H1 (cell line): ENCODE measurements at regions not wholly inside any gene's neighbourhood (a gene's known extent, or its start where the extent isn't known, plus 50 kb on each side); places are given as distances from the start of the nearest gene placed in this dataset.

Source experiments
- CTCF ChIA-PET: fragments of 300-600 bp; sonication (Branson Sonifier 250); formaldehyde crosslinking; loops from one replicate; lab custom pipeline; 2021; ENCODE audit not compliant: partially characterized antibody; lab: Charles Lee
- POLR2A ChIA-PET: fragments of 300-600 bp; sonication (Branson Sonifier 250); formaldehyde crosslinking; loops from one replicate; lab custom pipeline; 2021; ENCODE audit warnings: inconsistent platforms; ENCODE audit not compliant: partially characterized antibody; lab: Charles Lee
- DNase-seq, 2 experiments: peaks; one replicate each; pipeline versions ENCODE4 v3.0.0 to v3.0.0-alpha.2; 2010 to 2022; ENCODE audit warnings: low spot score in 2 of 2, low read depth in 1 of 2, mixed read lengths in 1 of 2
- FAIRE-seq: peaks from 2 replicates; lab custom pipeline; 2011; peaks lifted over from hg19 to GRCh38; lab: Jason Lieb, UNC
- H2AFZ ChIP-seq: 2 replicates; pipeline ENCODE4 v1.8.1; 2012; ENCODE audit warnings: low read length, inconsistent platforms
- H2AK5ac ChIP-seq: 2 replicates; pipeline ENCODE4 v1.6.1; 2013; ENCODE audit warnings: low read depth, low read length
- H2BK120ac ChIP-seq: replicated peaks from 2 replicates; pipeline ENCODE3; 2013; ENCODE audit warnings: low read depth, low read length, inconsistent platforms
- H2BK12ac ChIP-seq: 2 replicates; pipeline ENCODE4 v1.6.1; 2013; ENCODE audit warnings: low read depth, low read length
- H2BK15ac ChIP-seq: 2 replicates; pipeline ENCODE4 v1.6.1; 2013; ENCODE audit warnings: low read length
- H2BK20ac ChIP-seq: 2 replicates; pipeline ENCODE4 v1.6.1; 2013; ENCODE audit warnings: low read length
- H2BK5ac ChIP-seq: 2 replicates; pipeline ENCODE4 v1.6.1; 2013; ENCODE audit warnings: low read depth, low read length
- H3K14ac ChIP-seq: 2 replicates; pipeline ENCODE4 v1.6.1; 2013; ENCODE audit warnings: inconsistent platforms; ENCODE audit not compliant: insufficient read length
- H3K18ac ChIP-seq: 2 replicates; pipeline ENCODE4 v1.6.1; 2013; ENCODE audit warnings: low read length; ENCODE audit errors: extremely low read depth
- H3K23ac ChIP-seq: 2 replicates; pipeline ENCODE4 v1.6.1; 2013; ENCODE audit warnings: inconsistent platforms; ENCODE audit not compliant: insufficient read length
- H3K23me2 ChIP-seq: 2 replicates; pipeline ENCODE4 v1.6.1; 2013; ENCODE audit warnings: low read depth, low read length
- H3K27ac ChIP-seq: 2 replicates; pipeline ENCODE4 v1.6.1; 2011; ENCODE audit warnings: low read depth, low read length, inconsistent platforms
- H3K27me3 ChIP-seq, 4 experiments: replicated peaks in 1 of 4; 1 replicate in 1 of 4; 2 replicates in 3 of 4; pipeline versions ENCODE4 v1.6.1 to v1.8.1; 2011 to 2013; ENCODE audit warnings: low read length in 3 of 4, mild to moderate bottlenecking in 3 of 4, inconsistent platforms in 2 of 4, mixed read lengths in 2 of 4, moderate library complexity in 1 of 4; ENCODE audit not compliant: control insufficient read depth in 3 of 4, insufficient read depth in 3 of 4; ENCODE audit errors: extremely low read depth in 1 of 4
- H3K36me3 ChIP-seq, 4 experiments: 2 replicates each; pipeline versions ENCODE4 v1.6.1 to v1.8.1; 2011 to 2013; ENCODE audit warnings: mild to moderate bottlenecking in 4 of 4, low read length in 3 of 4, moderate library complexity in 2 of 4, control low read depth in 1 of 4, inconsistent platforms in 1 of 4; ENCODE audit not compliant: insufficient read depth in 4 of 4, control insufficient read depth in 2 of 4
- H3K4ac ChIP-seq: replicated peaks from 2 replicates; pipeline ENCODE3; 2013; ENCODE audit warnings: low read length, low read depth, mixed read lengths, inconsistent platforms; ENCODE audit not compliant: insufficient read length
- H3K4me1 ChIP-seq, 4 experiments: replicated peaks in 1 of 4; 1 replicate in 1 of 4; 2 replicates in 3 of 4; pipeline versions ENCODE4 v1.6.1 to v1.8.1; 2011 to 2013; ENCODE audit warnings: low read length in 3 of 4, inconsistent platforms in 2 of 4, mixed read lengths in 1 of 4; ENCODE audit not compliant: insufficient read depth in 4 of 4, control insufficient read depth in 3 of 4
- H3K4me2 ChIP-seq, 2 experiments: 2 replicates each; pipeline versions ENCODE4 v1.6.1 to v1.8.1; 2011 to 2013; ENCODE audit warnings: low read depth in 2 of 2, low read length in 2 of 2, control low read depth in 1 of 2, inconsistent platforms in 1 of 2, mild to moderate bottlenecking in 1 of 2; ENCODE audit not compliant: insufficient read depth in 1 of 2
- H3K4me3 ChIP-seq, 4 experiments: fragments of 200-600, 300-600 bp in 1 of 4; sonication (generic), shearing (Covaris generic), sonication (Bioruptor Twin) in 1 of 4; 2 replicates each; pipeline versions ENCODE4 v1.5.1 to v1.8.1; 2011 to 2016; ENCODE audit warnings: low read length in 4 of 4, low read depth in 3 of 4, control low read depth in 2 of 4, inconsistent platforms in 2 of 4, mild to moderate bottlenecking in 2 of 4, mixed read lengths in 1 of 4, moderate library complexity in 1 of 4; ENCODE audit not compliant: insufficient read depth in 2 of 4; ENCODE audit errors: extremely low read depth in 1 of 4
- H3K56ac ChIP-seq: replicated peaks from 2 replicates; pipeline ENCODE3; 2013; ENCODE audit warnings: low read depth, mild to moderate bottlenecking, mixed read lengths, low read length, inconsistent platforms; ENCODE audit not compliant: insufficient read length
- H3K79me1 ChIP-seq: 2 replicates; pipeline ENCODE4 v1.6.1; 2013; ENCODE audit warnings: low read depth, low read length, control low read depth
- H3K79me2 ChIP-seq, 2 experiments: 2 replicates each; pipeline versions ENCODE4 v1.6.1 to v1.8.1; 2012 to 2013; ENCODE audit warnings: low read length in 2 of 2, mild to moderate bottlenecking in 2 of 2, inconsistent platforms in 1 of 2; ENCODE audit not compliant: insufficient read depth in 2 of 2, control insufficient read depth in 1 of 2
- H3K9ac ChIP-seq, 4 experiments: replicated peaks in 1 of 4; 1 replicate in 1 of 4; 2 replicates in 3 of 4; pipeline versions ENCODE4 v1.6.1 to v1.8.1; 2011 to 2013; ENCODE audit warnings: low read depth in 3 of 4, low read length in 3 of 4, control low read depth in 2 of 4, mild to moderate bottlenecking in 2 of 4, moderate library complexity in 2 of 4, inconsistent platforms in 1 of 4; ENCODE audit errors: extremely low read depth in 1 of 4
- H3K9me3 ChIP-seq, 2 experiments: 2 replicates each; pipeline versions ENCODE4 v1.6.1 to v1.8.1; 2012 to 2013; ENCODE audit warnings: mild to moderate bottlenecking in 2 of 2, moderate library complexity in 2 of 2, control low read depth in 1 of 2, inconsistent platforms in 1 of 2, low read depth in 1 of 2, low read length in 1 of 2, mixed read lengths in 1 of 2; ENCODE audit not compliant: insufficient read depth in 2 of 2
- H4K20me1 ChIP-seq, 2 experiments: replicated peaks in 1 of 2; 2 replicates each; pipeline versions ENCODE3 to v1.8.1; 2011 to 2013; ENCODE audit warnings: inconsistent platforms in 2 of 2, low read length in 2 of 2, mild to moderate bottlenecking in 1 of 2; ENCODE audit not compliant: insufficient read depth in 2 of 2, control insufficient read depth in 1 of 2
- H4K5ac ChIP-seq: 2 replicates; pipeline ENCODE4 v1.6.1; 2013; ENCODE audit warnings: low read length, low read depth, mixed read lengths, inconsistent platforms; ENCODE audit not compliant: insufficient read length
- H4K8ac ChIP-seq: 2 replicates; pipeline ENCODE4 v1.8.0; 2013; ENCODE audit warnings: mild to moderate bottlenecking, moderate library complexity, low read length, inconsistent platforms; ENCODE audit not compliant: insufficient read depth; ENCODE audit errors: extremely low read depth
- H4K91ac ChIP-seq: replicated peaks from 2 replicates; pipeline ENCODE3; 2013; ENCODE audit warnings: low read length, mixed read lengths, inconsistent platforms; ENCODE audit not compliant: insufficient read length
- ASH2L ChIP-seq: fragments of 200-600, 300-600 bp; sonication (generic); IDR thresholded peaks from one replicate; pipeline ENCODE4 v1.7.1; 2017; ENCODE audit warnings: low read length
- BACH1 ChIP-seq: IDR thresholded peaks from 2 replicates; pipeline ENCODE4 v1.6.1; 2012; ENCODE audit warnings: low read length, improper control_type of control experiment
- BRCA1 ChIP-seq: IDR thresholded peaks from 2 replicates; pipeline ENCODE4 v1.6.1; 2012; ENCODE audit warnings: low read depth, low read length, improper control_type of control experiment
- CHD2 ChIP-seq: IDR thresholded peaks from 2 replicates; pipeline ENCODE4 v1.6.1; 2012; ENCODE audit warnings: low read length, improper control_type of control experiment
- EP300 ChIP-seq, 2 experiments: IDR thresholded peaks; 1 replicate in 1 of 2; 2 replicates in 1 of 2; pipeline ENCODE4 v1.6.1; 2011 to 2012; ENCODE audit warnings: low read depth in 2 of 2, low read length in 2 of 2, mild to moderate bottlenecking in 2 of 2, borderline replicate concordance in 1 of 2, inconsistent platforms in 1 of 2, moderate library complexity in 1 of 2
- EZH2 ChIP-seq: fragments of 200-600 bp; sonication (generic); IDR thresholded peaks from 2 replicates; pipeline ENCODE4 v1.7.1; 2012; ENCODE audit warnings: low read depth, mild to moderate bottlenecking, moderate library complexity, low read length, inconsistent platforms; ENCODE audit not compliant: severe bottlenecking
- FOSL1 ChIP-seq: IDR thresholded peaks from 2 replicates; pipeline ENCODE4 v1.6.1; 2011; ENCODE audit warnings: mild to moderate bottlenecking, low read depth, low read length, moderate library complexity; ENCODE audit not compliant: insufficient read depth
- KDM5A ChIP-seq: fragments of 200-600 bp; IDR thresholded peaks from 2 replicates; pipeline ENCODE4 v1.7.1; 2012; ENCODE audit warnings: mild to moderate bottlenecking, low read length, inconsistent platforms, mixed read lengths
- PHF8 ChIP-seq: fragments of 200-600 bp; sonication (generic); conservative IDR thresholded peaks from 2 replicates; pipeline ENCODE4 v1.7.1; 2012; ENCODE audit warnings: low read depth, mild to moderate bottlenecking, inconsistent platforms, low read length, moderate library complexity
- SIN3A ChIP-seq, 2 experiments: IDR thresholded peaks in 1 of 2; conservative IDR thresholded peaks in 1 of 2; 2 replicates each; pipeline ENCODE4 v1.6.1; 2011 to 2012; ENCODE audit warnings: low read length in 2 of 2, improper control_type of control experiment in 1 of 2, low read depth in 1 of 2, mild to moderate bottlenecking in 1 of 2
- SRF ChIP-seq: IDR thresholded peaks from 2 replicates; pipeline ENCODE4 v1.6.1; 2011; ENCODE audit warnings: mild to moderate bottlenecking, low read depth, low read length, moderate library complexity
- TEAD4 ChIP-seq: IDR thresholded peaks from 2 replicates; pipeline ENCODE4 v1.6.1; 2012; ENCODE audit warnings: low read depth, low read length, inconsistent platforms, mixed read lengths
- YY1 ChIP-seq: IDR thresholded peaks from 2 replicates; pipeline ENCODE4 v1.6.1; 2011; ENCODE audit warnings: low read depth, mild to moderate bottlenecking, low read length
- WGBS, 2 experiments: shearing (Covaris generic) in 1 of 2; methylation state at CpG; one replicate each; pipeline versions ENCODE4 v1.1.6 to v1.1.7; 2013 to 2015; ENCODE audit warnings: low lambda C conversion rate in 2 of 2, mixed read lengths in 2 of 2, inconsistent platforms in 1 of 2, low coverage in 1 of 2, missing lambda C conversion rate in 1 of 2; ENCODE audit not compliant: insufficient replicate concordance in 2 of 2, insufficient coverage in 1 of 2, insufficient read length in 1 of 2; ENCODE audit errors: extremely low coverage in 1 of 2, missing lambda C conversion rate in 1 of 2; 5-methylcytosine and 5-hydroxymethylcytosine counted together
- TF ChIP-seq, protein P1 (sequence below): IDR thresholded peaks from 2 replicates; pipeline ENCODE4 v1.6.1; 2012; ENCODE audit warnings: low read length, inconsistent platforms

DNA sequence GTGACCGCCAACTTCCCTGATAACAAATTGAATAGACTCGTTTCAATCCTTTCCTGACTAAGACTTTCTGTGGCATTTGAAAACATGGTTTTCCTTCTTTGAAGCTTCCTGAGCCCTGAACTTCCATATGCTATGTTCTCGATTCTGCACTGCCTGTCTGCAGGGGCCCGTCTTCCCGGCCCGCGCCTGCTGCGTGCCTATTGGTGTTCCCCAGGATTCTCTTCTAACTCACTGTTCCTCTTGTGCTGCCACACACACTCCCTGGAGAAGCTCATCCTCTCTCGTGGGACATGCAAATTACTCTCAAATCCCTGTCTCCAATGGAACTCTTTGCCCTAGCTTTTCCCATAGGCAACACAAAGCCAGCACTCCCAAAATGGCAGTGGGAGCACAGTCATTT lies 262.9 kb upstream of the GATB start:
- no peak overlapping the region for H3K18ac ChIP-seq
- H2BK120ac ChIP-seq = no peak overlapping the region
- no peak overlapping the region for H3K27ac ChIP-seq
- H3K23ac ChIP-seq = no peak overlapping the region
- POLR2A ChIA-PET = no interaction called here
- H4K5ac ChIP-seq = no peak overlapping the region
- 93% methylated on average over 9 of the region's 9 CpGs; no CpG with 5 or more reads in 1 of the 2 experiments for WGBS, 2 experiments
- H3K79me2 ChIP-seq = no peaks in the 10 kb centered on the region
- no peaks in the 10 kb centered on the region for H4K20me1 ChIP-seq
- H3K56ac ChIP-seq = no peak overlapping the region
- no peak overlapping the region for H3K9ac ChIP-seq
- H2BK15ac ChIP-seq = no peak overlapping the region
- H2BK20ac ChIP-seq = no peak overlapping the region
- no peak overlapping the region for H3K14ac ChIP-seq
- no peak overlapping the region for H3K4ac ChIP-seq
- H2BK12ac ChIP-seq = no peak overlapping the region
- FAIRE-seq (no peak), DNase-seq (no peak)
- CTCF ChIA-PET = interaction anchor here (0.6 to 1.7 kb wide), 3 partner anchors 15 to 367 kb away, joined by 3 read pairs; no protein-coding TSS in a partner anchor
- no peak overlapping the region for H4K8ac ChIP-seq
- H3K36me3 ChIP-seq = no peaks in the 10 kb centered on the region
- no peak overlapping the region for H2AFZ ChIP-seq
- H2BK5ac ChIP-seq = no peak overlapping the region
- H3K4me2 ChIP-seq = no peak overlapping the region
- no peaks in the 10 kb centered on the region for H3K9me3 ChIP-seq
- H3K4me1 ChIP-seq = no peaks in the 10 kb centered on the region
- H3K27me3 ChIP-seq = no peaks in the 10 kb centered on the region
- H3K4me3 ChIP-seq = no peak overlapping the region
- no peaks in the 10 kb centered on the region for H3K79me1 ChIP-seq
- no peak overlapping the region for H4K91ac ChIP-seq
- no peak overlapping the region for H2AK5ac ChIP-seq
- H3K23me2 ChIP-seq = no peaks in the 10 kb centered on the region
- TF ChIP-seq CHD2 (no peak), BACH1 (no peak), PHF8 (no peak), BRCA1 (no peak), SRF (no peak), ASH2L (no peak), EZH2 (no peak), TEAD4 (no peak), YY1 (no peak), SIN3A (conservative IDR thresholded peaks at IDR 0.05 in 1 of 2, IDR thresholded peaks at IDR 0.05 in 1 of 2; ENCODE audit: low read depth in 1 of 2, low read length in 2 of 2) (no peak), EP300 (IDR thresholded peaks at IDR 0.05; ENCODE audit: borderline replicate concordance in 1 of 2, low read depth in 2 of 2, low read length in 2 of 2) (no peak), FOSL1 (no peak), KDM5A (no peak)
- TF ChIP-seq, protein P1, sequence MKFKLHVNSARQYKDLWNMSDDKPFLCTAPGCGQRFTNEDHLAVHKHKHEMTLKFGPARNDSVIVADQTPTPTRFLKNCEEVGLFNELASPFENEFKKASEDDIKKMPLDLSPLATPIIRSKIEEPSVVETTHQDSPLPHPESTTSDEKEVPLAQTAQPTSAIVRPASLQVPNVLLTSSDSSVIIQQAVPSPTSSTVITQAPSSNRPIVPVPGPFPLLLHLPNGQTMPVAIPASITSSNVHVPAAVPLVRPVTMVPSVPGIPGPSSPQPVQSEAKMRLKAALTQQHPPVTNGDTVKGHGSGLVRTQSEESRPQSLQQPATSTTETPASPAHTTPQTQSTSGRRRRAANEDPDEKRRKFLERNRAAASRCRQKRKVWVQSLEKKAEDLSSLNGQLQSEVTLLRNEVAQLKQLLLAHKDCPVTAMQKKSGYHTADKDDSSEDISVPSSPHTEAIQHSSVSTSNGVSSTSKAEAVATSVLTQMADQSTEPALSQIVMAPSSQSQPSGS = no peak
